Loucy (cell line): ENCODE measurements at regions not wholly inside any gene's neighbourhood (a gene's known extent, or its start where the extent isn't known, plus 50 kb on each side); places are given as distances from the start of the nearest gene placed in this dataset.

Experiments
- H2AFZ ChIP-seq: fragments of 200-600 bp; sonication (generic); 2 replicates; pipeline ENCODE4 v1.6.0; 2016; ENCODE audit warnings: antibody characterized with exemption, mild to moderate bottlenecking, low read length, moderate library complexity
- H3F3A ChIP-seq: fragments of 200-600 bp; 2 replicates; pipeline ENCODE4 v1.6.0; 2016; ENCODE audit warnings: antibody characterized with exemption, low read depth, mild to moderate bottlenecking
- H3K27me3 ChIP-seq: fragments of 200-600 bp; sonication (generic); 2 replicates; pipeline ENCODE4 v1.6.1; 2014; ENCODE audit warnings: low read length, mild to moderate bottlenecking; ENCODE audit not compliant: insufficient read depth, poor library complexity, severe bottlenecking
- H3K36me3 ChIP-seq: fragments of 200-600 bp; sonication (generic); 2 replicates; pipeline ENCODE4 v1.6.1; 2016; ENCODE audit warnings: low read length; ENCODE audit not compliant: insufficient read depth
- H3K4me1 ChIP-seq: fragments of 200-600 bp; sonication (generic); 2 replicates; pipeline ENCODE4 v1.5.1; 2014; ENCODE audit warnings: low read length, mild to moderate bottlenecking; ENCODE audit not compliant: insufficient read depth, poor library complexity, severe bottlenecking
- H3K4me2 ChIP-seq: fragments of 200-600 bp; sonication (generic); 2 replicates; pipeline ENCODE4 v1.6.0; 2014; ENCODE audit warnings: antibody characterized with exemption, low read length, low read depth, mild to moderate bottlenecking; ENCODE audit not compliant: poor library complexity, severe bottlenecking
- H3K4me3 ChIP-seq: fragments of 200-600 bp; sonication (generic); 2 replicates; pipeline ENCODE4 v1.5.1; 2014; ENCODE audit warnings: low read length, mild to moderate bottlenecking, mixed read lengths; ENCODE audit not compliant: poor library complexity, severe bottlenecking
- H3K79me2 ChIP-seq: fragments of 200-600 bp; sonication (generic); 2 replicates; pipeline ENCODE4 v1.6.1; 2014; ENCODE audit warnings: low read length; ENCODE audit not compliant: insufficient read depth
- H3K9ac ChIP-seq: fragments of 200-600 bp; sonication (generic); 2 replicates; pipeline ENCODE4 v1.6.0; 2014; ENCODE audit warnings: mild to moderate bottlenecking, low read depth, low read length, moderate library complexity; ENCODE audit not compliant: poor library complexity, severe bottlenecking
- H3K9me2 ChIP-seq: fragments of 200-600 bp; sonication (generic); replicated peaks from 2 replicates; pipeline ENCODE4 v1.6.1; 2016; ENCODE audit warnings: low read depth, low read length, mixed read lengths
- H3K9me3 ChIP-seq: fragments of 200-600 bp; sonication (generic); 2 replicates; pipeline ENCODE4 v1.6.1; 2014; ENCODE audit warnings: mild to moderate bottlenecking, antibody characterized with exemption, low read length, low read depth; ENCODE audit not compliant: insufficient read depth
- H4K20me1 ChIP-seq: fragments of 200-600 bp; sonication (generic); 2 replicates; pipeline ENCODE4 v1.6.0; 2014; ENCODE audit warnings: antibody characterized with exemption, low read length, mild to moderate bottlenecking; ENCODE audit not compliant: insufficient read depth, poor library complexity, severe bottlenecking
- EZH2phosphoT487 ChIP-seq: fragments of 200-600 bp; IDR thresholded peaks from 2 replicates; pipeline ENCODE4 v1.6.1; 2018; ENCODE audit warnings: antibody characterized with exemption, mild to moderate bottlenecking, moderate library complexity, borderline replicate concordance
- TF ChIP-seq, protein P1 (sequence below): fragments of 200-600 bp; sonication (generic); conservative IDR thresholded peaks from 2 replicates; pipeline ENCODE4 v1.5.1; 2014; ENCODE audit warnings: mild to moderate bottlenecking, antibody characterized with exemption, low read length

GRCh38 chr5:113692891-113693457, 179.5 kb downstream of the YTHDC2 start:
- Histone ChIP-seq H3K9me2 (no peaks in the 10 kb centered on the region), H3F3A (no peaks in the 10 kb centered on the region), H3K36me3 (no peaks in the 10 kb centered on the region), H3K4me3 (no peak overlapping the region), H3K9ac (no peak overlapping the region), H3K9me3 (no peaks in the 10 kb centered on the region), H3K79me2 (no peaks in the 10 kb centered on the region), H2AFZ (no peak overlapping the region), H3K4me1 (no peaks in the 10 kb centered on the region), H3K4me2 (no peak overlapping the region), H4K20me1 (no peaks in the 10 kb centered on the region), H3K27me3 (no peaks in the 10 kb centered on the region)
- no peak for TF ChIP-seq EZH2phosphoT487
- TF ChIP-seq, protein P1, sequence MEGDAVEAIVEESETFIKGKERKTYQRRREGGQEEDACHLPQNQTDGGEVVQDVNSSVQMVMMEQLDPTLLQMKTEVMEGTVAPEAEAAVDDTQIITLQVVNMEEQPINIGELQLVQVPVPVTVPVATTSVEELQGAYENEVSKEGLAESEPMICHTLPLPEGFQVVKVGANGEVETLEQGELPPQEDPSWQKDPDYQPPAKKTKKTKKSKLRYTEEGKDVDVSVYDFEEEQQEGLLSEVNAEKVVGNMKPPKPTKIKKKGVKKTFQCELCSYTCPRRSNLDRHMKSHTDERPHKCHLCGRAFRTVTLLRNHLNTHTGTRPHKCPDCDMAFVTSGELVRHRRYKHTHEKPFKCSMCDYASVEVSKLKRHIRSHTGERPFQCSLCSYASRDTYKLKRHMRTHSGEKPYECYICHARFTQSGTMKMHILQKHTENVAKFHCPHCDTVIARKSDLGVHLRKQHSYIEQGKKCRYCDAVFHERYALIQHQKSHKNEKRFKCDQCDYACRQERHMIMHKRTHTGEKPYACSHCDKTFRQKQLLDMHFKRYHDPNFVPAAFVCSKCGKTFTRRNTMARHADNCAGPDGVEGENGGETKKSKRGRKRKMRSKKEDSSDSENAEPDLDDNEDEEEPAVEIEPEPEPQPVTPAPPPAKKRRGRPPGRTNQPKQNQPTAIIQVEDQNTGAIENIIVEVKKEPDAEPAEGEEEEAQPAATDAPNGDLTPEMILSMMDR = no peak

DNA sequence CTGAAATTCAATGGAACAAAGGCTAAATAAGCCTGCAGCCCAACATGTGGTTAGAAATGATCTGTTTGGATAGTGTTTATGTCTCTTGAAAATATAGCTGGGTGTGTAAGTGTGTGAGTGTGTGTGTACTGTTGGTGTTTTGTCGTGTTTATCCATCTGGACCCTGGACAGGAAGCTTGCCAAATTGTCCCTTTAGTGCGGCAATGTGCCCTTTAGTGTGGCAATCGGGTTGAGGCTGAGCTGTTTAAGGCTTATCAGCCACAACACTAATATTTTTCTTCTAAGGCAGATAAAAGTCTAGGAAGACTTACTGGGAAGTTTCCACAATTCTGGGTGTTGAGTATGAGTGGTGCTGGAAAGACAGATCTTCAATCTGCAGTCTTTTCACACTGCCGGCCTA, 180.2 kb downstream of the YTHDC2 start:
- no peak overlapping the region for H3K9ac ChIP-seq

GRCh38 chr5:113694576-113694975, 181.1 kb downstream of the YTHDC2 start:
- TF ChIP-seq EZH2phosphoT487 = no peak
- TF ChIP-seq, protein P1 = no peak
- Histone ChIP-seq H3K36me3 (no peaks in the 10 kb centered on the region), H3K79me2 (no peaks in the 10 kb centered on the region), H3K9ac (no peak overlapping the region), H3K27me3 (no peaks in the 10 kb centered on the region), H3K4me2 (no peak overlapping the region), H3K4me3 (no peak overlapping the region), H3F3A (no peaks in the 10 kb centered on the region), H2AFZ (no peak overlapping the region), H3K4me1 (no peaks in the 10 kb centered on the region), H3K9me2 (no peaks in the 10 kb centered on the region), H3K9me3 (no peaks in the 10 kb centered on the region), H4K20me1 (no peaks in the 10 kb centered on the region)

More for the DNA sequence above, 180.2 kb downstream of the YTHDC2 start:
- Histone ChIP-seq H3K4me2 (no peak overlapping the region), H3K36me3 (no peaks in the 10 kb centered on the region), H3K4me3 (no peak overlapping the region), H2AFZ (no peak overlapping the region), H4K20me1 (no peaks in the 10 kb centered on the region), H3K9me3 (no peaks in the 10 kb centered on the region), H3K4me1 (no peaks in the 10 kb centered on the region), H3K79me2 (no peaks in the 10 kb centered on the region), H3K9me2 (no peaks in the 10 kb centered on the region), H3K27me3 (no peaks in the 10 kb centered on the region), H3F3A (no peaks in the 10 kb centered on the region)
- no peak for TF ChIP-seq EZH2phosphoT487
- TF ChIP-seq, protein P1 = no peak
